ENCODE measurements at regions not wholly inside any gene's neighbourhood (a gene's known extent, or its start where the extent isn't known, plus 50 kb on each side); places are given as distances from the start of the nearest gene placed in this dataset.

DNA sequence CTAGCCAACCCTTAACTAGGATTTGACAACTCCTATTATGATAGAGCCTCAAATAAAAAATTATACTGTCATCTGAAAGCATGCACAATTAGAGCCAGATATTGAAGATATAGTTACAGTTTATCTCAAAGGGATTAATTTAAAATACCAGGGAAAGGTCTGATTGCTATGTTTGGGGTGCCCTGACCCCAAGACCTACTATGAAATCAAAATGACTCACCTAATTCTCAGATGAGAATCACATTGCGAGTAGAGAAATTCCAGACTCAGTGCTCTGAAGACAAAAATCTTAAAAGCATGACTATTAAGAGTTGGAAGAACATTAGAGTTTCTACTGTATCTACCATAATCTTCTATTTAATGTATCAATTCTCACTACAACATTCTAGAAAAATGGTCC is 297.1 kb downstream of the AHR start:
- TF ChIP-seq, protein P1, sequence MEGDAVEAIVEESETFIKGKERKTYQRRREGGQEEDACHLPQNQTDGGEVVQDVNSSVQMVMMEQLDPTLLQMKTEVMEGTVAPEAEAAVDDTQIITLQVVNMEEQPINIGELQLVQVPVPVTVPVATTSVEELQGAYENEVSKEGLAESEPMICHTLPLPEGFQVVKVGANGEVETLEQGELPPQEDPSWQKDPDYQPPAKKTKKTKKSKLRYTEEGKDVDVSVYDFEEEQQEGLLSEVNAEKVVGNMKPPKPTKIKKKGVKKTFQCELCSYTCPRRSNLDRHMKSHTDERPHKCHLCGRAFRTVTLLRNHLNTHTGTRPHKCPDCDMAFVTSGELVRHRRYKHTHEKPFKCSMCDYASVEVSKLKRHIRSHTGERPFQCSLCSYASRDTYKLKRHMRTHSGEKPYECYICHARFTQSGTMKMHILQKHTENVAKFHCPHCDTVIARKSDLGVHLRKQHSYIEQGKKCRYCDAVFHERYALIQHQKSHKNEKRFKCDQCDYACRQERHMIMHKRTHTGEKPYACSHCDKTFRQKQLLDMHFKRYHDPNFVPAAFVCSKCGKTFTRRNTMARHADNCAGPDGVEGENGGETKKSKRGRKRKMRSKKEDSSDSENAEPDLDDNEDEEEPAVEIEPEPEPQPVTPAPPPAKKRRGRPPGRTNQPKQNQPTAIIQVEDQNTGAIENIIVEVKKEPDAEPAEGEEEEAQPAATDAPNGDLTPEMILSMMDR (IDR thresholded peaks at IDR 0.05; ENCODE audit: low read depth, low read length): no peak
- TF ChIP-seq POLR2A (IDR thresholded peaks at IDR 0.05; ENCODE audit: extremely low read depth, insufficient read length): no peak
- TF ChIP-seq, protein P2, sequence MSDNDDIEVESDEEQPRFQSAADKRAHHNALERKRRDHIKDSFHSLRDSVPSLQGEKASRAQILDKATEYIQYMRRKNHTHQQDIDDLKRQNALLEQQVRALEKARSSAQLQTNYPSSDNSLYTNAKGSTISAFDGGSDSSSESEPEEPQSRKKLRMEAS (IDR thresholded peaks at IDR 0.05; ENCODE audit: low read depth, low read length): no peak

Measured in NB4 (cell line).